Thoracic aorta (tissue), 2 donors: ENCODE measurements at regions not wholly inside any gene's neighbourhood (a gene's known extent, or its start where the extent isn't known, plus 50 kb on each side); places are given as distances from the start of the nearest gene placed in this dataset.

Experiments used
- ATAC-seq: fragments of 150-250 bp; one replicate; pipeline ENCODE4 v1.8.0; 2017; ENCODE audit warnings: low read depth; ENCODE audit not compliant: insufficient number of reproducible peaks, low FRiP score
- DNase-seq: peaks from one replicate; pipeline ENCODE4 v3.0.0-alpha.2; 2020; ENCODE audit warnings: low spot score
- H3K27ac ChIP-seq, 2 donors: fragments of 200-600 bp; sonication (generic); 1 replicate in 1 of 2; 2 replicates in 1 of 2; pipeline ENCODE4 v1.5.1; 2016; ENCODE audit warnings: mild to moderate bottlenecking in 2 of 2, moderate library complexity in 2 of 2
- H3K27me3 ChIP-seq: fragments of 200-600 bp; sonication (generic); replicated peaks from 2 replicates; pipeline ENCODE4 v1.6.0; 2016; ENCODE audit warnings: mild to moderate bottlenecking; ENCODE audit not compliant: insufficient read depth
- H3K36me3 ChIP-seq: fragments of 200-600 bp; sonication (generic); one replicate; pipeline ENCODE4 v1.5.1; 2016
- H3K4me1 ChIP-seq, 2 donors: fragments of 200-600 bp; sonication (generic); 1 replicate in 1 of 2; 2 replicates in 1 of 2; pipeline versions ENCODE4 v1.5.1 to v1.6.0; 2016; ENCODE audit warnings: low read depth in 2 of 2, mild to moderate bottlenecking in 1 of 2; ENCODE audit not compliant: control insufficient read depth in 1 of 2
- H3K4me3 ChIP-seq: fragments of 200-600 bp; sonication (generic); 2 replicates; pipeline ENCODE4 v1.5.1; 2016; ENCODE audit warnings: mild to moderate bottlenecking
- H3K9me3 ChIP-seq: fragments of 200-600 bp; sonication (generic); 2 replicates; pipeline ENCODE4 v1.5.1; 2016
- TF ChIP-seq, protein P1 (sequence below): fragments of 200-600 bp; sonication (generic); IDR thresholded peaks from one replicate; pipeline ENCODE4 v1.5.1; 2019; ENCODE audit warnings: antibody characterized with exemption

DNA sequence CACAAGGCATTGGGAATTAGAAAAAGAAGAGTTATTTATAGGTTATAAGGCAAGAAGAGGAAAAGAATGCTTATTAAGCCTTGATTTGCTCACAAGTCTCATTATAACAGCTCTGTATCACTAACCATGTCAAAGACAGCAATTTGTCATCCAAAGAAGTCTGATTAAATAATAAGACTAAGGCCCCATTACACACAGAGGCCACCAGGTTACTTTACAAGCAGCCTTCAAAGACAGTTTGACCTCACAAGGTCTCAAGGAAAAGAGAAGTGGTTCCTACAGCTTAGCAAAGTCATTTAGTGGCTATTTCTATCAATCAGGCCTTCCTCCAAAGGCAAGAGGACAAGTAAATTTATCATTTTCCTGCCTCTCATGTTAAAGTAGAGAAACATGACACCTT is 188.5 kb downstream of the MBD2 start:
- Histone ChIP-seq H3K4me3 (no peak overlapping the region), H3K4me1 (peaks cover 0 to 3% of the 10 kb centered on the region in 2 donors), H3K27ac (no peak overlapping the region), H3K36me3 (no peaks in the 10 kb centered on the region), H3K27me3 (no peaks in the 10 kb centered on the region), H3K9me3 (no peaks in the 10 kb centered on the region)
- no peak for ATAC-seq
- TF ChIP-seq, protein P1, sequence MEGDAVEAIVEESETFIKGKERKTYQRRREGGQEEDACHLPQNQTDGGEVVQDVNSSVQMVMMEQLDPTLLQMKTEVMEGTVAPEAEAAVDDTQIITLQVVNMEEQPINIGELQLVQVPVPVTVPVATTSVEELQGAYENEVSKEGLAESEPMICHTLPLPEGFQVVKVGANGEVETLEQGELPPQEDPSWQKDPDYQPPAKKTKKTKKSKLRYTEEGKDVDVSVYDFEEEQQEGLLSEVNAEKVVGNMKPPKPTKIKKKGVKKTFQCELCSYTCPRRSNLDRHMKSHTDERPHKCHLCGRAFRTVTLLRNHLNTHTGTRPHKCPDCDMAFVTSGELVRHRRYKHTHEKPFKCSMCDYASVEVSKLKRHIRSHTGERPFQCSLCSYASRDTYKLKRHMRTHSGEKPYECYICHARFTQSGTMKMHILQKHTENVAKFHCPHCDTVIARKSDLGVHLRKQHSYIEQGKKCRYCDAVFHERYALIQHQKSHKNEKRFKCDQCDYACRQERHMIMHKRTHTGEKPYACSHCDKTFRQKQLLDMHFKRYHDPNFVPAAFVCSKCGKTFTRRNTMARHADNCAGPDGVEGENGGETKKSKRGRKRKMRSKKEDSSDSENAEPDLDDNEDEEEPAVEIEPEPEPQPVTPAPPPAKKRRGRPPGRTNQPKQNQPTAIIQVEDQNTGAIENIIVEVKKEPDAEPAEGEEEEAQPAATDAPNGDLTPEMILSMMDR, result no peak
- DNase-seq, result no peak

DNA sequence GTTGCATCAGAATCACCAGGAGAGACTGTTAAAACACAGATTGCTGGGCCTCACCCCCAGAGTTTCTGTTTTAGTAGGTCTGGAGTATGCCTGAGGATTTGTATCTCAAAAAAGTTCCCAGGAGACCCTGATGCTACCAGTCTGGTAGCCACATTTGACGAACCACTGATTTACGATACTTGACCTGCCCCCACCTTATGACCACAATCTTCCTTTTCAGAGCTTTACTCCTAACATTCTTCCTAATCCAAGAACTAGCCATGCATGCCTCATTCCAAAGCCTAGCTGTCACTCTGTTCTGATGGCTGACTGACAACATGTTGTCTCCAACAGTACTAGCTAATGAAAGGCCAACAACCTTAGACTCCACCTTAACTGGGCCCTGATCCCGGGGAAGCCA is 191.4 kb downstream of the MBD2 start:
- H3K4me1 ChIP-seq, result peaks cover 0 to 3% of the 10 kb centered on the region in 2 donors
- TF ChIP-seq, protein P1, result no peak
- no peak for DNase-seq

DNA sequence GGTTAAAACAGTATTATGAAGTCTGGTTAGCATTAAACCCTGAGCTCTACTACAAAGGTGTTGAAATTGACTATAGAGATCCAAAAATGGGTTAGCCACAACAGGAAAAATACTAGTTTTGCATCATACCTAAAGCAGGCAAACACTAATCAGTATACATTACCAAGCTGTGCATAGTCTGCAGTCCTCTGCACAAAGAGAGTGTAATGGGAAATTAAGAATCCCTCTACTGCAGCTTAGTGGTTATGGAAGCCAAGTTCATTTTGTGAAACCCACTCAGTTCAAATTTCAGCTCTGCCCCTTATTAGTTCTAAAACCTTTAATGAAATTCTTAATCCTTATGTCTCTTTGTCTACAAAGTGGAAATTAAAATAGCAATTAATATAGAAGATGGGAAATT is 192.1 kb downstream of the MBD2 start:
- Histone ChIP-seq H3K36me3 (no peaks in the 10 kb centered on the region), H3K4me3 (no peak overlapping the region), H3K27me3 (no peaks in the 10 kb centered on the region), H3K4me1 (peaks cover 0 to 3% of the 10 kb centered on the region in 2 donors), H3K27ac (no peak overlapping the region), H3K9me3 (no peaks in the 10 kb centered on the region)
- DNase-seq, result no peak
- TF ChIP-seq, protein P1, result no peak
- ATAC-seq, result no peak

More for the DNA sequence above, 191.4 kb downstream of the MBD2 start:
- no peak overlapping the region for H3K4me3 ChIP-seq
- H3K9me3 ChIP-seq, result no peaks in the 10 kb centered on the region
- H3K27ac ChIP-seq, result no peak overlapping the region
- no peaks in the 10 kb centered on the region for H3K27me3 ChIP-seq
- no peaks in the 10 kb centered on the region for H3K36me3 ChIP-seq
- ATAC-seq, result no peak

DNA sequence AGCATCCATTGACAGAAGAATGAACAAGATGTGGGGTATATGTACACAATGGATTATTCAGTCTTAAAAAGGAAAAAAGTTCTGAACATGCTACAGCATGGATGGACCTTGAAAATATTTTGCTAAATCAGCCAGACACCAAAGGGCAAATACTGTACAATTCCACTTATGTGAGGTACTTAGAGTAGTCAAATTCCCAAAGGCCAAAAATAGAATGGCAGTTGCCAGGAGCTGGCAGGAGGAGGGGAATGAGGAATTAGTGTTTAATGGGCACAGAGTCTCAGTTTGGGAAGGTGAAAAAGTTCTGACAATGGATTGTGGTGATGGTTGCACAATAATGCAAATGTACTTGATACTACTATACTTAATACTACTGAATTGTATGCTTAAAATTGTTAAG is 193.2 kb downstream of the MBD2 start:
- no peak for ATAC-seq
- Histone ChIP-seq H3K4me1 (peaks cover 0 to 3% of the 10 kb centered on the region in 2 donors), H3K27me3 (no peaks in the 10 kb centered on the region), H3K27ac (no peak overlapping the region), H3K9me3 (no peaks in the 10 kb centered on the region), H3K4me3 (no peak overlapping the region), H3K36me3 (no peaks in the 10 kb centered on the region)
- no peak for DNase-seq
- TF ChIP-seq, protein P1, result no peak

DNA sequence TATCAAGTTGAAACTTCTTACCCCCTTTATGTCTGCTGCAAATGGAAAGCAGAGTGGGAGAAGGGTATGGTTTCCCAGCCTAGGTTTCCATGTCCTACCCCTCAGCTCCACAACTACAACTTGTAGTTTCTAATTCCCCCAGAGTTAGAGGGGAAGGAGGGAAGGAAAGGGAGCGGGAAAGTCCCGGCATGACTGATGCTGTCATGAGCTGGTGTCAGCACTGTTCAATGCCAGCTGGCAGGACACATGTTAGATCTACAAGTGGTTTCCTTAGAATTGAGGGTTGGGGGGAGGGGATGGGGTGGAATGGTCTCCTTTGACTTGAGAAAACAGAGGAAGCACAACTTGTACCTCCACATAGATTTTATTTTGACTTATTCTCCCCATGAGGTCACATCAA is 194.0 kb downstream of the MBD2 start:
- no peak for DNase-seq
- TF ChIP-seq, protein P1, result no peak
- no peak for ATAC-seq
- Histone ChIP-seq H3K9me3 (no peaks in the 10 kb centered on the region), H3K27me3 (no peaks in the 10 kb centered on the region), H3K4me3 (no peak overlapping the region), H3K27ac (no peak overlapping the region), H3K4me1 (peaks cover 0 to 3% of the 10 kb centered on the region in 2 donors), H3K36me3 (no peaks in the 10 kb centered on the region)
